GM12878 (cell line): ENCODE measurements at regions not wholly inside any gene's neighbourhood (a gene's known extent, or its start where the extent isn't known, plus 50 kb on each side); places are given as distances from the start of the nearest gene placed in this dataset.

Source experiments
- CREB1 ChIP-seq: IDR thresholded peaks from 2 replicates; pipeline ENCODE4 v1.6.1; 2012; ENCODE audit warnings: low read depth, mild to moderate bottlenecking, inconsistent platforms
- EZH2 ChIP-seq: IDR thresholded peaks from 2 replicates; pipeline ENCODE4 v1.6.1; 2012; ENCODE audit warnings: low read depth, mild to moderate bottlenecking, control low read depth, inconsistent platforms, low read length, borderline replicate concordance; ENCODE audit not compliant: control insufficient read depth
- GABPA ChIP-seq: IDR thresholded peaks from 2 replicates; pipeline ENCODE4 v1.6.1; 2014; ENCODE audit warnings: antibody characterized with exemption, low read depth, mild to moderate bottlenecking, inconsistent platforms
- POLR2A ChIP-seq: IDR thresholded peaks from 2 replicates; pipeline ENCODE4 v1.6.1; 2011; ENCODE audit warnings: low read depth, mild to moderate bottlenecking, low read length
- POLR2AphosphoS5 ChIP-seq: IDR thresholded peaks from 2 replicates; pipeline ENCODE4 v1.6.1; 2011; ENCODE audit warnings: mild to moderate bottlenecking, low read length, inconsistent platforms
- RFX5 ChIP-seq: IDR thresholded peaks from 2 replicates; pipeline ENCODE4 v1.6.1; 2011; ENCODE audit warnings: low read depth, low read length, improper control_type of control experiment
- SIX5 ChIP-seq: IDR thresholded peaks from 2 replicates; pipeline ENCODE4 v1.6.1; 2011; ENCODE audit warnings: mild to moderate bottlenecking, low read depth, low read length, moderate library complexity; ENCODE audit not compliant: severe bottlenecking
- TARDBP ChIP-seq: IDR thresholded peaks from 2 replicates; pipeline ENCODE4 v1.6.1; 2016; ENCODE audit warnings: borderline replicate concordance
- WRNIP1 ChIP-seq: IDR thresholded peaks from 2 replicates; pipeline ENCODE4 v1.6.1; 2011; ENCODE audit warnings: low read depth, low read length, improper control_type of control experiment, borderline replicate concordance
- YY1 ChIP-seq: IDR thresholded peaks from 2 replicates; pipeline ENCODE4 v1.6.1; 2011; ENCODE audit warnings: low read depth, mild to moderate bottlenecking, low read length
- ZNF24 ChIP-seq: fragments of 450-650 bp; IDR thresholded peaks from 2 replicates; pipeline ENCODE4 v1.6.1; 2017; ENCODE audit warnings: antibody characterized with exemption, mild to moderate bottlenecking
- TF ChIP-seq, protein P1 (sequence below), 3 experiments: IDR thresholded peaks in 2 of 3; conservative IDR thresholded peaks in 1 of 3; 2 replicates each; pipeline ENCODE4 v1.5.1; 2011; ENCODE audit warnings: low read depth in 3 of 3, low read length in 3 of 3, mild to moderate bottlenecking in 3 of 3, control low read depth in 2 of 3, moderate library complexity in 2 of 3, inconsistent platforms in 1 of 3, mixed read lengths in 1 of 3; ENCODE audit not compliant: control insufficient read depth in 2 of 3, insufficient read depth in 1 of 3; ENCODE audit errors: extremely low read depth in 1 of 3

DNA sequence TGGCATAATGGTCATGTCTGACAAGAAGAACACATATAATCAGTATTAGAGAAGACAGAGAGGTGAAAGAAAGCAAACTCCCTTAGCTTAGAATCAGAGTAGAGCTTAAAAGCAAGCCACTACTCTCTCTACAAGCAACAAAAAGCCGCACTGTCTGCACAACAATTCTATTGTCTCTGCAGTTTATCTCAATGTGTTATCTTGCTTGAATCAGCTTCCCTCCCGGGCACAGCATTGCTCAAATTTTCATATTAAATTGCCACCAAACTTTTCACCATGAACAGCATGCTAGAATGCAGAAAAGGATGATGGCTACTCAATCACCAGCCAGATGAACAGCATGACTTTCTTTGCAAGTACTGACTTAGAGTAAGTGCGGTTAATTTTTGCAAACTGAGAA is 356.0 kb upstream of the KYNU start:
- TF ChIP-seq, protein P1, sequence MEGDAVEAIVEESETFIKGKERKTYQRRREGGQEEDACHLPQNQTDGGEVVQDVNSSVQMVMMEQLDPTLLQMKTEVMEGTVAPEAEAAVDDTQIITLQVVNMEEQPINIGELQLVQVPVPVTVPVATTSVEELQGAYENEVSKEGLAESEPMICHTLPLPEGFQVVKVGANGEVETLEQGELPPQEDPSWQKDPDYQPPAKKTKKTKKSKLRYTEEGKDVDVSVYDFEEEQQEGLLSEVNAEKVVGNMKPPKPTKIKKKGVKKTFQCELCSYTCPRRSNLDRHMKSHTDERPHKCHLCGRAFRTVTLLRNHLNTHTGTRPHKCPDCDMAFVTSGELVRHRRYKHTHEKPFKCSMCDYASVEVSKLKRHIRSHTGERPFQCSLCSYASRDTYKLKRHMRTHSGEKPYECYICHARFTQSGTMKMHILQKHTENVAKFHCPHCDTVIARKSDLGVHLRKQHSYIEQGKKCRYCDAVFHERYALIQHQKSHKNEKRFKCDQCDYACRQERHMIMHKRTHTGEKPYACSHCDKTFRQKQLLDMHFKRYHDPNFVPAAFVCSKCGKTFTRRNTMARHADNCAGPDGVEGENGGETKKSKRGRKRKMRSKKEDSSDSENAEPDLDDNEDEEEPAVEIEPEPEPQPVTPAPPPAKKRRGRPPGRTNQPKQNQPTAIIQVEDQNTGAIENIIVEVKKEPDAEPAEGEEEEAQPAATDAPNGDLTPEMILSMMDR (IDR thresholded peaks at IDR 0.05 in 2 of 3, conservative IDR thresholded peaks at IDR 0.05 in 1 of 3; ENCODE audit: control insufficient read depth in 2 of 3, extremely low read depth in 1 of 3, insufficient read depth in 1 of 3, low read depth in 3 of 3, low read length in 3 of 3), result no peak
- TF ChIP-seq WRNIP1, result no peak
- no peak for TF ChIP-seq POLR2A
- TF ChIP-seq EZH2, result no peak
- no peak for TF ChIP-seq GABPA
- TF ChIP-seq YY1, result no peak
- no peak for TF ChIP-seq POLR2AphosphoS5
- TF ChIP-seq RFX5, result no peak
- TF ChIP-seq CREB1, result no peak
- no peak for TF ChIP-seq SIX5
- no peak for TF ChIP-seq ZNF24
- TF ChIP-seq TARDBP, result no peak
